Motor neuron (in vitro differentiated cells): ENCODE measurements at regions not wholly inside any gene's neighbourhood (a gene's known extent, or its start where the extent isn't known, plus 50 kb on each side); places are given as distances from the start of the nearest gene placed in this dataset.
A peak's percentile ranks its signal among the peaks of the same experiment; 100 is the strongest.
"Not testable (repeated sequence)": the region's sequence is repeated elsewhere in the genome, so short reads cannot be mapped to it uniquely, and the experiment has no call there.

ENCODE experiments used
- ATAC-seq, 8 experiments: fragments of 200-7000 bp; cut with Tn5 transposase; replicated peaks in 6 of 8; 2 replicates each; pipeline ENCODE4 v1.8.0; 2021; ENCODE audit warnings: mild to moderate bottlenecking in 8 of 8, moderate library complexity in 8 of 8
- H3K27ac ChIP-seq, 2 donors: fragments of 250-450 bp; sonication (Bioruptor Pico); 2 replicates each; pipeline ENCODE4 v1.9.0; 2021; ENCODE audit warnings: antibody characterized with exemption in 2 of 2, mild to moderate bottlenecking in 2 of 2, moderate library complexity in 1 of 2
- H3K4me1 ChIP-seq, 2 donors: fragments of 250-450 bp; sonication (Bioruptor Pico); replicated peaks in 1 of 2; 2 replicates each; pipeline ENCODE4 v1.6.1; 2021; ENCODE audit warnings: antibody characterized with exemption in 2 of 2, mild to moderate bottlenecking in 2 of 2, moderate library complexity in 1 of 2
- H3K4me3 ChIP-seq, 5 donors: fragments of 250-450 bp; sonication (Bioruptor Pico); 2 replicates each; pipeline ENCODE4 v1.9.0; 2021; ENCODE audit warnings: antibody characterized with exemption in 5 of 5, mild to moderate bottlenecking in 5 of 5, moderate library complexity in 4 of 5
- WGBS, 10 experiments: fragments of 450-650 bp; shearing (Covaris generic); methylation state at CpG; one replicate each; pipeline ENCODE4 v1.0.0; 2022; 5-methylcytosine and 5-hydroxymethylcytosine counted together
- in situ Hi-C, 9 experiments: fragments of 400-800 bp; cut with MboI; loops; one replicate each; pipeline ENCODE4 v1.15.0; 2021; ENCODE audit warnings: low sequenced_read_pairs in 9 of 9, low pct_unique_long_range_greater_than_20kb in 2 of 9; ENCODE audit not compliant: unreplicated experiment in 9 of 9

- H3K4me3 ChIP-seq = no peak overlapping the region
- in situ Hi-C loops = no loop called here
- peak in 1 of 8 experiments; percentile 20 for ATAC-seq
- 0 to 30% (median 0%) methylated on average over 1 to 2 of the region's 2 CpGs; no CpG with 5 or more reads in 4 of the 10 experiments for WGBS, 10 experiments
- no peaks in the 10 kb centered on the region for H3K4me1 ChIP-seq
- no peak overlapping the region for H3K27ac ChIP-seq
Observed at GRCh38 chrX:30008031-30008430, 207.3 kb upstream of the MAGEB2 start.

GRCh38 chrX:30010471-30010870 is 204.9 kb upstream of the MAGEB2 start:
- no peak overlapping the region for H3K27ac ChIP-seq
- in situ Hi-C loops = no loop called here
- no peak overlapping the region for H3K4me3 ChIP-seq
- no peaks in the 10 kb centered on the region for H3K4me1 ChIP-seq
- no peak for ATAC-seq
- 0 to 60% methylated on average over 1 to 2 of the region's 3 CpGs; no CpG with 5 or more reads in 8 of the 10 experiments for WGBS, 10 experiments

GRCh38 chrX:30015440-30015839 is 199.9 kb upstream of the MAGEB2 start:
- H3K4me1 ChIP-seq = no peaks in the 10 kb centered on the region
- ATAC-seq = no peak
- in situ Hi-C loops = no loop called here
- 0 to 100% (median 80%) methylated on average over 1 to 2 of the region's 3 CpGs; no CpG with 5 or more reads in 4 of the 10 experiments for WGBS, 10 experiments
- no peak overlapping the region for H3K27ac ChIP-seq
- no peak overlapping the region for H3K4me3 ChIP-seq

- no peak for ATAC-seq
- 0 to 50% (median 0%) methylated on average over 1 to 2 of the region's 2 CpGs; no CpG with 5 or more reads in 5 of the 10 experiments for WGBS, 10 experiments
- Histone ChIP-seq H3K4me3 (no peak overlapping the region), H3K27ac (no peak overlapping the region), H3K4me1 (no peaks in the 10 kb centered on the region)
- in situ Hi-C loops = no loop called here
Observed at GRCh38 chrX:30027636-30028035, 187.7 kb upstream of the MAGEB2 start.

GRCh38 chrX:30036406-30036805 is 179.0 kb upstream of the MAGEB2 start:
- 0 to 100% (median 80%) methylated on average over 1 to 2 of the region's 4 CpGs; no CpG with 5 or more reads in 5 of the 10 experiments for WGBS, 10 experiments
- in situ Hi-C loops, ATAC-seq, H3K4me3 ChIP-seq, H3K27ac ChIP-seq, H3K4me1 ChIP-seq: not testable (repeated sequence)

- WGBS, 10 experiments = 0 to 100% (median 24%) methylated on average over 1 to 2 of the region's 2 CpGs; no CpG with 5 or more reads in 7 of the 10 experiments
- H3K4me3 ChIP-seq = no peak overlapping the region
- in situ Hi-C loops = no loop called here
- no peak overlapping the region for H3K27ac ChIP-seq
- no peaks in the 10 kb centered on the region for H3K4me1 ChIP-seq
- no peak for ATAC-seq
Observed at GRCh38 chrX:30039768-30040167, 175.6 kb upstream of the MAGEB2 start.

GRCh38 chrX:30060718-30061117 is 154.6 kb upstream of the MAGEB2 start:
- Histone ChIP-seq H3K27ac (no peak overlapping the region), H3K4me3 (no peak overlapping the region), H3K4me1 (no peaks in the 10 kb centered on the region)
- in situ Hi-C loops = no loop called here
- ATAC-seq = no peak
- WGBS, 10 experiments = 0 to 33% (median 33%) methylated on average over 1 to 2 of the region's 2 CpGs; no CpG with 5 or more reads in 7 of the 10 experiments

GRCh38 chrX:30065226-30065625 is 150.1 kb upstream of the MAGEB2 start:
- no peaks in the 10 kb centered on the region for H3K4me1 ChIP-seq
- in situ Hi-C loops = no loop called here
- no peak overlapping the region for H3K27ac ChIP-seq
- peak in 1 of 8 experiments; percentile 17 for ATAC-seq
- 0 to 100% (median 50%) methylated on average over 1 of the region's 2 CpGs; no CpG with 5 or more reads in 3 of the 10 experiments for WGBS, 10 experiments
- H3K4me3 ChIP-seq = no peak overlapping the region

- in situ Hi-C loops = no loop called here
Observed at GRCh38 chrX:30067677-30068076, 147.7 kb upstream of the MAGEB2 start.

GRCh38 chrX:30085571-30085970 is 129.8 kb upstream of the MAGEB2 start:
- H3K27ac ChIP-seq = no peak overlapping the region
- 20% methylated on average over 1 of the region's 1 CpG; no CpG with 5 or more reads in 9 of the 10 experiments for WGBS, 10 experiments
- in situ Hi-C loops = no loop called here

More at GRCh38 chrX:30067677-30068076, 147.7 kb upstream of the MAGEB2 start:
- Histone ChIP-seq H3K4me1 (no peaks in the 10 kb centered on the region), H3K27ac (no peak overlapping the region), H3K4me3 (no peak overlapping the region)
- 29 to 60% methylated on average over 1 of the region's 4 CpGs; no CpG with 5 or more reads in 8 of the 10 experiments for WGBS, 10 experiments
- no peak for ATAC-seq

GRCh38 chrX:30111431-30111830 is 103.9 kb upstream of the MAGEB2 start:
- 0 to 40% methylated on average over 1 to 2 of the region's 2 CpGs; no CpG with 5 or more reads in 8 of the 10 experiments for WGBS, 10 experiments
- H3K4me1 ChIP-seq = no peaks in the 10 kb centered on the region
- H3K27ac ChIP-seq = no peak overlapping the region
- in situ Hi-C loops = no loop called here
- no peak overlapping the region for H3K4me3 ChIP-seq
- ATAC-seq = no peak

More at GRCh38 chrX:30085571-30085970, 129.8 kb upstream of the MAGEB2 start:
- H3K4me1 ChIP-seq = no peaks in the 10 kb centered on the region
- no peak for ATAC-seq
- H3K4me3 ChIP-seq = no peak overlapping the region

GRCh38 chrX:30141966-30142365 is 73.4 kb upstream of the MAGEB2 start:
- WGBS, 10 experiments = 0 to 72% (median 28%) methylated on average over 1 to 4 of the region's 4 CpGs; no CpG with 5 or more reads in 5 of the 10 experiments

GRCh38 chrX:30144221-30144620 is 71.1 kb upstream of the MAGEB2 start:
- Histone ChIP-seq H3K4me1 (no peaks in the 10 kb centered on the region), H3K27ac (no peak overlapping the region), H3K4me3 (no peak overlapping the region)
- ATAC-seq = no peak
- in situ Hi-C loops = no loop called here

More at GRCh38 chrX:30141966-30142365, 73.4 kb upstream of the MAGEB2 start:
- H3K4me1 ChIP-seq = no peaks in the 10 kb centered on the region
- no peak overlapping the region for H3K4me3 ChIP-seq
- H3K27ac ChIP-seq = no peak overlapping the region
- peak in 2 of 8 experiments; percentile 47 to 50 for ATAC-seq
- in situ Hi-C loops = no loop called here

GRCh38 chrX:30144971-30145731 is 70.2 kb upstream of the MAGEB2 start:
- 32 to 90% (median 68%) methylated on average over 1 to 6 of the region's 6 CpGs; no CpG with 5 or more reads in 4 of the 10 experiments for WGBS, 10 experiments
- H3K27ac ChIP-seq = no peak overlapping the region
- in situ Hi-C loops = no loop called here
- ATAC-seq = no peak
- H3K4me3 ChIP-seq = no peak overlapping the region
- no peaks in the 10 kb centered on the region for H3K4me1 ChIP-seq
